ENCODE measurements at regions not wholly inside any gene's neighbourhood (a gene's known extent, or its start where the extent isn't known, plus 50 kb on each side); places are given as distances from the start of the nearest gene placed in this dataset.

DNA sequence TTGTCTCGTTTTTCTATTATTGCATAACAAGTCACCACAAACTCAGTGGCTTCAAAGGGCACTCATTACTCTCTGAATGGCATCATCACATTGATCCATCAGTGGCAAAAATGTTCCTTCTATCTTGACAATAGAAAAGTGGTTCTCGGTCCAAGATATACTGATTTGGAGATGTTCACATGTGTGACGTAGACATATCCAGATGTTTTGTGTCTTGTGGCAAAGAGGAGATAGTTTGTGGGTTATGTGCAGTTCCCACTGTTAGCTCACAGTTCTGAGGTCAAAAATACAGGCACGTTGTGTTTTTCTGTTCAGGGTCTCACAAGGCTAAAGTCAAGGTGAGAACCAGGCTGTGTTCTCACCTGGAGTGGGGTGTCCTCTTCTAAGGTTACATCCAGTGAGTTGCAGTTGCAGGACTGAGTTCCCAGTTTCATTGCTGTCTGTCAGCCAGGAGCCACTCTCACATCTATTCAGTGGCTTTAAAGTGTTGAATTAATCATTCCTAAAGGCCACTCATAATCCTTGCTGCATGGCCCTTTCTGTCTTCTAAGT is 55.3 kb downstream of the GAS1 start:
- TF ChIP-seq, protein P1, sequence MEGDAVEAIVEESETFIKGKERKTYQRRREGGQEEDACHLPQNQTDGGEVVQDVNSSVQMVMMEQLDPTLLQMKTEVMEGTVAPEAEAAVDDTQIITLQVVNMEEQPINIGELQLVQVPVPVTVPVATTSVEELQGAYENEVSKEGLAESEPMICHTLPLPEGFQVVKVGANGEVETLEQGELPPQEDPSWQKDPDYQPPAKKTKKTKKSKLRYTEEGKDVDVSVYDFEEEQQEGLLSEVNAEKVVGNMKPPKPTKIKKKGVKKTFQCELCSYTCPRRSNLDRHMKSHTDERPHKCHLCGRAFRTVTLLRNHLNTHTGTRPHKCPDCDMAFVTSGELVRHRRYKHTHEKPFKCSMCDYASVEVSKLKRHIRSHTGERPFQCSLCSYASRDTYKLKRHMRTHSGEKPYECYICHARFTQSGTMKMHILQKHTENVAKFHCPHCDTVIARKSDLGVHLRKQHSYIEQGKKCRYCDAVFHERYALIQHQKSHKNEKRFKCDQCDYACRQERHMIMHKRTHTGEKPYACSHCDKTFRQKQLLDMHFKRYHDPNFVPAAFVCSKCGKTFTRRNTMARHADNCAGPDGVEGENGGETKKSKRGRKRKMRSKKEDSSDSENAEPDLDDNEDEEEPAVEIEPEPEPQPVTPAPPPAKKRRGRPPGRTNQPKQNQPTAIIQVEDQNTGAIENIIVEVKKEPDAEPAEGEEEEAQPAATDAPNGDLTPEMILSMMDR (conservative IDR thresholded peaks at IDR 0.05): no peak
- TF ChIP-seq ZFX (IDR thresholded peaks at IDR 0.05): no peak
